ENCODE measurements at regions not wholly inside any gene's neighbourhood (a gene's known extent, or its start where the extent isn't known, plus 50 kb on each side); places are given as distances from the start of the nearest gene placed in this dataset.
"Not testable (repeated sequence)": the region's sequence is repeated elsewhere in the genome, so short reads cannot be mapped to it uniquely, and the experiment has no call there.

GRCh38 chr15:31217067-31217466 is 109.6 kb upstream of the KLF13 start:
- DNase-seq (ENCODE audit: low read depth in 4 of 4, low spot score in 2 of 4), result no peak

- DNase-seq (ENCODE audit: low read depth in 4 of 4, low spot score in 2 of 4), result no peak
These were observed 108.9 kb upstream of the KLF13 start for GRCh38 chr15:31217566-31218270.

- DNase-seq (ENCODE audit: low read depth in 4 of 4, low spot score in 2 of 4), result no peak
These were observed 107.4 kb upstream of the KLF13 start for GRCh38 chr15:31219221-31219620.

GRCh38 chr15:31221936-31222515 is 104.6 kb upstream of the KLF13 start:
- DNase-seq (ENCODE audit: low read depth in 4 of 4, low spot score in 2 of 4), result no peak

- no peak for DNase-seq (ENCODE audit: low read depth in 4 of 4, low spot score in 2 of 4)
These were observed 103.8 kb upstream of the KLF13 start for GRCh38 chr15:31222773-31223341.

- no peak for DNase-seq (ENCODE audit: low read depth in 4 of 4, low spot score in 2 of 4)
These were observed 102.9 kb upstream of the KLF13 start for GRCh38 chr15:31223478-31224350.

GRCh38 chr15:31224661-31225060 is 102.0 kb upstream of the KLF13 start:
- not testable (repeated sequence) for DNase-seq (ENCODE audit: low read depth in 4 of 4, low spot score in 2 of 4)

- DNase-seq (ENCODE audit: low read depth in 4 of 4, low spot score in 2 of 4), result no peak
These were observed 101.2 kb upstream of the KLF13 start for GRCh38 chr15:31225356-31225955.

- no peak for DNase-seq (ENCODE audit: low read depth in 4 of 4, low spot score in 2 of 4)
These were observed 100.6 kb upstream of the KLF13 start for GRCh38 chr15:31226021-31226420.

GRCh38 chr15:31227235-31227634 is 99.4 kb upstream of the KLF13 start:
- no peak for DNase-seq (ENCODE audit: low read depth in 4 of 4, low spot score in 2 of 4)

- no peak for DNase-seq (ENCODE audit: low read depth in 4 of 4, low spot score in 2 of 4)
These were observed 98.6 kb upstream of the KLF13 start for GRCh38 chr15:31228011-31228484.

GRCh38 chr15:31228980-31229826 is 97.4 kb upstream of the KLF13 start:
- no peak for DNase-seq (ENCODE audit: low read depth in 4 of 4, low spot score in 2 of 4)

GRCh38 chr15:31230630-31231485 is 95.8 kb upstream of the KLF13 start:
- no peak for DNase-seq (ENCODE audit: low read depth in 4 of 4, low spot score in 2 of 4)

- no peak for DNase-seq (ENCODE audit: low read depth in 4 of 4, low spot score in 2 of 4)
These were observed 91.8 kb upstream of the KLF13 start for GRCh38 chr15:31234815-31235214.

- no peak for DNase-seq (ENCODE audit: low read depth in 4 of 4, low spot score in 2 of 4)
These were observed 91.1 kb upstream of the KLF13 start for GRCh38 chr15:31235311-31236183.

GRCh38 chr15:31236184-31237042 is 90.2 kb upstream of the KLF13 start:
- no peak for DNase-seq (ENCODE audit: low read depth in 4 of 4, low spot score in 2 of 4)

- DNase-seq (ENCODE audit: low read depth in 4 of 4, low spot score in 2 of 4), result no peak
These were observed 89.7 kb upstream of the KLF13 start for GRCh38 chr15:31237043-31237324.
